ENCODE measurements at regions not wholly inside any gene's neighbourhood (a gene's known extent, or its start where the extent isn't known, plus 50 kb on each side); places are given as distances from the start of the nearest gene placed in this dataset.

DNA sequence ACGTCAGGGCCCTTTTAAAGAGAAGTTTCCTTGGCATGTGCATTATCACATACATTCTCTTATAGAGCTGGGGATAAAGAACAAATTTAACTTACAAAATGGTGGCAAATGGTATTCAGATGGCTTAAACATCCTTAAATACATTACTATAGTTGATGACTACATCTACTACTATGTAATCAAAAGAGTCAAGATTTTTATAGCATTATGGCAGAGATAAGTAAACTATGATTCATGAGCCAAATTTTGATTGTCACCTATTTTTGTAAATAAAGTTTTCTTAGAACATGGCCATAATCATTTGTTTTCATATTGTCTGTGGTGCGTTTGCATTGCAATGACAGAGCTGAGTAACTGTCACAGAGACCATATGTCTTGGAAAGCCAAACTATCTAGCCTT lies 1188.6 kb upstream of the TENM4 start:
- no peaks in the 10 kb centered on the region for H3K36me3 ChIP-seq (ENCODE audit: low read depth, missing control alignments)
- H3K4me1 ChIP-seq = no peaks in the 10 kb centered on the region
- intact Hi-C loops (cut with DNase I; ENCODE audit: low total_unique reads) = no loop called here
- H3K27ac ChIP-seq = no peak overlapping the region
- DNase-seq = no peak
- no peak for TF ChIP-seq POLR2A (IDR thresholded peaks at IDR 0.05)
- H3K27me3 ChIP-seq = no peaks in the 10 kb centered on the region
- H3K9me3 ChIP-seq = no peaks in the 10 kb centered on the region
- H3K4me3 ChIP-seq = no peak overlapping the region
- 92 to 93% methylated on average over 2 of the region's 2 CpGs for WGBS, 2 donors

DNA sequence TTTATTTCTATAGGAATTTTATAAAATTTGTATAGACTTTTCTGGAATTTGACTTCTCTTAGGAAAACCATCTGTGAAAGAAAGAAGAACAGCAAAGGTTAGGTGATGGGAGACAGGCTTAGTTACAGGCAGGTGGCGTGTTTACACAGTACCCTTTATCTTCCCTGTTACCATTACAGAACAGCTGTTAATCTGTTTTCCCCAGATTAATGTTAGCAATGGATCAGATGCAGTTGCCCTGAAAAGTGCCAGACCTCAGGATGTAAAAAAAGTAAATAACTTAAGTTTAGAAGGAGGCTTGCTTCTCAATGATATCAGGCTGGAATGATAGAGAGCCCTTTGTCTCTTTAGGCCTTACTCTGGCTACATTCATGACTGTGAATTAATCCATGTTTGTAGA lies 1186.5 kb upstream of the TENM4 start:
- no peaks in the 10 kb centered on the region for H3K9me3 ChIP-seq
- intact Hi-C loops (cut with DNase I; ENCODE audit: low total_unique reads) = no loop called here
- DNase-seq = no peak
- H3K27me3 ChIP-seq = no peaks in the 10 kb centered on the region
- H3K4me1 ChIP-seq = no peaks in the 10 kb centered on the region
- no peaks in the 10 kb centered on the region for H3K36me3 ChIP-seq (ENCODE audit: low read depth, missing control alignments)
- TF ChIP-seq POLR2A (IDR thresholded peaks at IDR 0.05) = no peak
- TF ChIP-seq, protein P1, sequence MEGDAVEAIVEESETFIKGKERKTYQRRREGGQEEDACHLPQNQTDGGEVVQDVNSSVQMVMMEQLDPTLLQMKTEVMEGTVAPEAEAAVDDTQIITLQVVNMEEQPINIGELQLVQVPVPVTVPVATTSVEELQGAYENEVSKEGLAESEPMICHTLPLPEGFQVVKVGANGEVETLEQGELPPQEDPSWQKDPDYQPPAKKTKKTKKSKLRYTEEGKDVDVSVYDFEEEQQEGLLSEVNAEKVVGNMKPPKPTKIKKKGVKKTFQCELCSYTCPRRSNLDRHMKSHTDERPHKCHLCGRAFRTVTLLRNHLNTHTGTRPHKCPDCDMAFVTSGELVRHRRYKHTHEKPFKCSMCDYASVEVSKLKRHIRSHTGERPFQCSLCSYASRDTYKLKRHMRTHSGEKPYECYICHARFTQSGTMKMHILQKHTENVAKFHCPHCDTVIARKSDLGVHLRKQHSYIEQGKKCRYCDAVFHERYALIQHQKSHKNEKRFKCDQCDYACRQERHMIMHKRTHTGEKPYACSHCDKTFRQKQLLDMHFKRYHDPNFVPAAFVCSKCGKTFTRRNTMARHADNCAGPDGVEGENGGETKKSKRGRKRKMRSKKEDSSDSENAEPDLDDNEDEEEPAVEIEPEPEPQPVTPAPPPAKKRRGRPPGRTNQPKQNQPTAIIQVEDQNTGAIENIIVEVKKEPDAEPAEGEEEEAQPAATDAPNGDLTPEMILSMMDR (IDR thresholded peaks at IDR 0.05) = no peak
- no peak overlapping the region for H3K4me3 ChIP-seq
- WGBS, 2 donors = 83 to 84% methylated on average over 1 of the region's 1 CpG
- no peak overlapping the region for H3K27ac ChIP-seq

DNA sequence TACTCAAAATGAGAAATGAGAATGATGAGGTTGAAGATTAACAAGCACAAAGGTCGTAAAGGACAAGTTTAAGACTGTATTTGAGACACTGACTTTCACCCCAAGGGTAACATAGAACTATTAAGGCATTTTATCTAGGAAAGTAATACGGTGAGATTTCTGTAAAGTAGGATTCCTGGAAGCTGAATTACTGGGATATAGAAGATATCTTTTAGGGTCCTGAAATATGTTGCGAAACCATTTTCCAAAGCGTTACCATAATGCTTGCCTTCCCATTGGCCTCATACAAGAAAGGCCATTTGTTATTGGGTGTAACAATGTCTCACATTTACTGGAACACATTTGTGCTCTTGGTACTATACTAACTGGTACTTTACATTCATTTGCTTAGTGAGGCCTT lies 1185.9 kb upstream of the TENM4 start:
- no peak for DNase-seq
- Histone ChIP-seq H3K36me3 (ENCODE audit: low read depth, missing control alignments) (no peaks in the 10 kb centered on the region), H3K4me3 (no peak overlapping the region), H3K4me1 (no peaks in the 10 kb centered on the region), H3K27ac (no peak overlapping the region), H3K9me3 (no peaks in the 10 kb centered on the region), H3K27me3 (no peaks in the 10 kb centered on the region)
- no peak for TF ChIP-seq POLR2A (IDR thresholded peaks at IDR 0.05)
- TF ChIP-seq, protein P1 (IDR thresholded peaks at IDR 0.05) = no peak
- WGBS, 2 donors = 86 to 91% methylated on average over 4 of the region's 4 CpGs
- intact Hi-C loops (cut with DNase I; ENCODE audit: low total_unique reads) = no loop called here

DNA sequence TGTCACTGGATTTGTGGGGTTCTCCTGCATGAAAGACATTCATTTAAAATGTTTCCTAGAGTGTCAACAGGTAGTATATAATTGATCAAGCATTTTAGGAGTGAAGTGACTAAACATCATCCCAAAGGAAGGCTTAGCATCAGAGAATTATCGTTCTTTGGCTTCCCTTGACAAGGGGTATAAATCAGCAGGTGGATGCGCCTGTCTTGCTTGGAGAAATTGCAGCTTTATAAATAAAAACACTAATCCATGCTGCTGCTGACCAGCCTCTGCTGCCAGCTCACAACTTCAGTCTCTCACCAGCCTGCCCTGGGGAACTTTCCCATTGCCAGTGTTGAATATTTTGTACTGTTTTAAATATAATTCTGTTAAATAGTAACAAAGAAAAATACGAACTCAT lies 1184.7 kb upstream of the TENM4 start:
- no peaks in the 10 kb centered on the region for H3K4me1 ChIP-seq
- H3K27ac ChIP-seq = no peak overlapping the region
- H3K36me3 ChIP-seq (ENCODE audit: low read depth, missing control alignments) = no peaks in the 10 kb centered on the region
- intact Hi-C loops (cut with DNase I; ENCODE audit: low total_unique reads) = no loop called here
- TF ChIP-seq, protein P1 (IDR thresholded peaks at IDR 0.05) = no peak
- TF ChIP-seq POLR2A (IDR thresholded peaks at IDR 0.05) = no peak
- no peaks in the 10 kb centered on the region for H3K9me3 ChIP-seq
- H3K4me3 ChIP-seq = no peak overlapping the region
- no peaks in the 10 kb centered on the region for H3K27me3 ChIP-seq
- DNase-seq = no peak
- WGBS, 2 donors = 67 to 68% methylated on average over 3 of the region's 3 CpGs

DNA sequence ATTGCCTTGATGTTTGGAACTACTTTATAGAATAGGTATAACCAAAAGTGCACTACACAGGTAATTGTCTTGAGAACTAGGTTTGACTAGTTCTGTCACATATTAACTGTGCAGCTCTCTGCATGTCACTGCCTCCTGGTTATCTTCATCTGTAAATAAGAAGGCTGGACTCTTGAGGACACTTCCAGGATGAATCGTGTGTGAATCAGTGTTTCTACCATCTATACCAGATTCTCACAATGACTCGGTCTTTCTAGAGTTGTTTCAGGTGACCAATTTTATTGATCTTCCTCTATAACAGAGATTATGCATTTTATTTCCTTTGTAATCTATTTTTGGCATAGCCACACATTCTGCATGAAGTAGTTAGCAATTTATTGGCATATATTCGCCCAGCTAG lies 1181.0 kb upstream of the TENM4 start:
- Histone ChIP-seq H3K4me1 (no peaks in the 10 kb centered on the region), H3K4me3 (no peak overlapping the region), H3K9me3 (no peaks in the 10 kb centered on the region), H3K27me3 (no peaks in the 10 kb centered on the region), H3K36me3 (ENCODE audit: low read depth, missing control alignments) (no peaks in the 10 kb centered on the region), H3K27ac (no peak overlapping the region)
- intact Hi-C loops (cut with DNase I; ENCODE audit: low total_unique reads) = no loop called here
- no peak for DNase-seq
- 83 to 87% methylated on average over 3 of the region's 3 CpGs for WGBS, 2 donors
- no peak for TF ChIP-seq POLR2A (IDR thresholded peaks at IDR 0.05)
- TF ChIP-seq, protein P1 (IDR thresholded peaks at IDR 0.05) = no peak
